ENCODE measurements at regions not wholly inside any gene's neighbourhood (a gene's known extent, or its start where the extent isn't known, plus 50 kb on each side); places are given as distances from the start of the nearest gene placed in this dataset.

DNA sequence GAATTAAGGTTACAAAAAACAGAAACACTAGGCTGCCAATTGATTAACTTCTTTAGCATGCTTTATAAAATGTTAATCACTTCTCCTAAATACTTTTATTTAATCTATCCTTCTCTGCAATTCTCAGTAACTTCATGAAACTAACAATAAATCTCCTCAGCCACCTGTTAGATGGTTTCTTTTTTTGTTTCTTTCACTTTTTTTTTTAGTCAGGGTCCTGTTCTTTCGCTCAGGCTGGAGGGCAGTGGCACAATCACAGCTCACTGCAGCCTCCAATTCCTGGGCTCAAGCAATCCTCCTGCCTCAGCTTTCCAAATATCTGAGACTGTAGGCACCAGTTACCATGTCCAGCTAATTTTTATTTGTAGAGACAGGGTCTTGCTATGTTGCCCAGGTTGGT, 213.4 kb upstream of the STK17B start:
- dilution Hi-C loops (cut with MboI; ENCODE audit: extremely low pct_ligation_motif_present, low sequenced_read_pairs): no loop called here
- FAIRE-seq: no peak
- BruUV-seq (replicated peaks): no TSS peak

More for the DNA sequence above, 213.4 kb upstream of the STK17B start:
- Histone ChIP-seq H3K9ac (replicated peaks; ENCODE audit: extremely low read depth, insufficient read depth, low read length) (no peak overlapping the region), H2AFZ (ENCODE audit: low read depth, low read length) (no peak overlapping the region), H3K27me3 (ENCODE audit: control insufficient read depth in 2 of 2, insufficient read depth in 2 of 2, low read length in 2 of 2) (no peaks in the 10 kb centered on the region), H3K4me2 (ENCODE audit: insufficient read depth, low read length) (no peak overlapping the region), H3K27ac (ENCODE audit: insufficient read depth, low read depth, low read length) (no peak overlapping the region), H4K20me1 (replicated peaks; ENCODE audit: control insufficient read depth, extremely low read depth, insufficient read depth, low read length) (no peaks in the 10 kb centered on the region), H3K4me1 (ENCODE audit: control insufficient read depth, extremely low read depth, insufficient read depth, low read length) (no peaks in the 10 kb centered on the region), H3K9me3 (replicated peaks; ENCODE audit: control insufficient read depth, insufficient read depth, low read length) (no peaks in the 10 kb centered on the region), H3K9me1 (replicated peaks; ENCODE audit: control insufficient read depth, extremely low read depth, insufficient read depth, low read length) (no peaks in the 10 kb centered on the region), H3K4me3 (replicated peaks in 1 of 3; ENCODE audit: insufficient read depth in 1 of 3, low read depth in 1 of 3, low read length in 3 of 3) (no peak overlapping the region), H3K36me3 (ENCODE audit: control insufficient read depth in 2 of 2, extremely low read depth in 1 of 2, insufficient read depth in 2 of 2, low read length in 2 of 2) (no peaks in the 10 kb centered on the region), H3K79me2 (ENCODE audit: control insufficient read depth, insufficient read depth, low read length) (no peaks in the 10 kb centered on the region)
- intact Hi-C loops (cut with micrococcal nuclease): no loop called here
- TF ChIP-seq POLR2A (IDR thresholded peaks at IDR 0.05; ENCODE audit: low read depth, low read length) (no peak), POLR2AphosphoS5 (IDR thresholded peaks at IDR 0.05; ENCODE audit: insufficient read depth, low read depth, low read length) (no peak), GATA2 (IDR thresholded peaks at IDR 0.05; ENCODE audit: insufficient read depth, insufficient read length, low read depth, low read length) (no peak), FOS (IDR thresholded peaks at IDR 0.05; ENCODE audit: borderline replicate concordance, insufficient read depth, low read length) (no peak), JUN (IDR thresholded peaks at IDR 0.05; ENCODE audit: borderline replicate concordance, insufficient read depth, insufficient read length, low read depth) (no peak), EZH2 (IDR thresholded peaks at IDR 0.05; ENCODE audit: borderline replicate concordance, low read depth, low read length, severe bottlenecking) (no peak), MYC (IDR thresholded peaks at IDR 0.05; ENCODE audit: low read depth, low read length) (no peak)
- TF ChIP-seq, protein P1, sequence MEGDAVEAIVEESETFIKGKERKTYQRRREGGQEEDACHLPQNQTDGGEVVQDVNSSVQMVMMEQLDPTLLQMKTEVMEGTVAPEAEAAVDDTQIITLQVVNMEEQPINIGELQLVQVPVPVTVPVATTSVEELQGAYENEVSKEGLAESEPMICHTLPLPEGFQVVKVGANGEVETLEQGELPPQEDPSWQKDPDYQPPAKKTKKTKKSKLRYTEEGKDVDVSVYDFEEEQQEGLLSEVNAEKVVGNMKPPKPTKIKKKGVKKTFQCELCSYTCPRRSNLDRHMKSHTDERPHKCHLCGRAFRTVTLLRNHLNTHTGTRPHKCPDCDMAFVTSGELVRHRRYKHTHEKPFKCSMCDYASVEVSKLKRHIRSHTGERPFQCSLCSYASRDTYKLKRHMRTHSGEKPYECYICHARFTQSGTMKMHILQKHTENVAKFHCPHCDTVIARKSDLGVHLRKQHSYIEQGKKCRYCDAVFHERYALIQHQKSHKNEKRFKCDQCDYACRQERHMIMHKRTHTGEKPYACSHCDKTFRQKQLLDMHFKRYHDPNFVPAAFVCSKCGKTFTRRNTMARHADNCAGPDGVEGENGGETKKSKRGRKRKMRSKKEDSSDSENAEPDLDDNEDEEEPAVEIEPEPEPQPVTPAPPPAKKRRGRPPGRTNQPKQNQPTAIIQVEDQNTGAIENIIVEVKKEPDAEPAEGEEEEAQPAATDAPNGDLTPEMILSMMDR (IDR thresholded peaks at IDR 0.05; ENCODE audit: extremely low read depth in 1 of 2, insufficient read depth in 1 of 2, low read depth in 1 of 2, low read length in 2 of 2): no peak
- TF ChIP-seq, protein P2, sequence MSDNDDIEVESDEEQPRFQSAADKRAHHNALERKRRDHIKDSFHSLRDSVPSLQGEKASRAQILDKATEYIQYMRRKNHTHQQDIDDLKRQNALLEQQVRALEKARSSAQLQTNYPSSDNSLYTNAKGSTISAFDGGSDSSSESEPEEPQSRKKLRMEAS (IDR thresholded peaks at IDR 0.05; ENCODE audit: insufficient read depth, insufficient read length): no peak
- ChIA-PET CTCF (interaction anchor here (1.9 kb wide), 1 partner anchor 19 kb away, joined by 6 read pairs; no protein-coding TSS in a partner anchor), POLR2A (no interaction called here)
- no peak for DNase-seq (ENCODE audit: low read depth, low spot score)

Data from endothelial cell of umbilical vein (primary cell).